ENCODE measurements at regions not wholly inside any gene's neighbourhood (a gene's known extent, or its start where the extent isn't known, plus 50 kb on each side); places are given as distances from the start of the nearest gene placed in this dataset.
"Not testable (repeated sequence)": the region's sequence is repeated elsewhere in the genome, so short reads cannot be mapped to it uniquely, and the experiment has no call there.

DNA sequence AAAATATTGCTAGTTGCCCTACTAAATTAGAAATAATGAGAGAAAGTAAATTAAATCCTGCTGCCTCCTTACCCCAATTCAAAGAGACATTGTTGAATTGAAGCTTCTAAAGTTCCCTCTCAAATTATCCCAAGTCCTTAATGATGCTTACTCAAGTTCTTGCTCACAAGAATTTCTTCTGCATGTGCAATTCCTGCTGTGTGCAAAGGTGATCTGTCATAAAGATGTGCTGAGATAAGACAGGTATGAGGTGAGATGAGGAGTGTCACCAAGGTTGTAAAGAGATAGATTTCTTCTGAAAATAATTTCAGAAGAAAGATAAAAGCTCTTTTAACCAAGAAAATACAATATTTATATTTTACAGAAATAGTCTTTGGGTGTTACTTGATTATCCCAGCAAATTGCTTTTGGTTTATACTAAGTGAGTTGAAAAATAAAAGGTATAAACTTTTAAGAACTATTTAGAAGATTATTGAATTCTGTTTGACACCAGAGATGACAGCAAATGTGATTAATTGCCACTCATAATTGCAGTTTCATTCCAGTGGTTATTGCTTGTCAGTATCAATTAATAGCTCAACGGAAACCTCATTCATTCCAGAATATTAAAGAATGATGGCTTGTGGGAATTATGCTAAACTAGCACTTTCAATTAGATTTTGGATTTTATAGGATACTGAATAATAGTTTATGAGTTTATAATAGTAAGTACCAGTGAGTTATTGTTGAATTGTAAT is 674.3 kb downstream of the STK39 start:
- no peak overlapping the region for H3K4me3 ChIP-seq (ENCODE audit: control extremely low read depth in 1 of 5, extremely low read depth in 1 of 5, insufficient read depth in 1 of 5, low read depth in 2 of 5, low read length in 4 of 5)
- POLR2A ChIA-PET, result no interaction called here
- H4K20me1 ChIP-seq (ENCODE audit: control insufficient read depth, insufficient read depth, low read length, poor library complexity, severe bottlenecking), result no peaks in the 10 kb centered on the region
- Mint-ChIP-seq H3K27ac (no peak overlapping the region), H3K9me3 (ENCODE audit: insufficient read depth) (no peaks in the 10 kb centered on the region), H3K4me3 (no peak overlapping the region), H3K27me3 (no peaks in the 10 kb centered on the region), H3K4me1 (no peaks in the 10 kb centered on the region)
- no peak overlapping the region for H3K27ac ChIP-seq (ENCODE audit: low read length in 2 of 2)
- intact Hi-C loops (cut with micrococcal nuclease), result no loop called here
- CTCF ChIA-PET, result no interaction called here
- H3K36me3 ChIP-seq (replicated peaks in 1 of 2; ENCODE audit: control extremely low read depth in 1 of 2, control insufficient read depth in 1 of 2, extremely low read depth in 1 of 2, insufficient read depth in 2 of 2, low read length in 1 of 2), result no peaks in the 10 kb centered on the region
- H3K27me3 ChIP-seq (replicated peaks in 1 of 4; ENCODE audit: control extremely low read depth in 1 of 4, control insufficient read depth in 3 of 4, insufficient read depth in 4 of 4, low read length in 3 of 4), result no peaks in the 10 kb centered on the region
- H3K9me3 ChIP-seq (ENCODE audit: control extremely low read depth in 1 of 3, control insufficient read depth in 2 of 3, insufficient read depth in 1 of 3, low read length in 2 of 3), result peaks cover 0 to 1% (median 0%) of the 10 kb centered on the region in 3 donors
- H3K4me1 ChIP-seq (ENCODE audit: control insufficient read depth in 2 of 2, insufficient read depth in 2 of 2, low read length in 2 of 2), result no peaks in the 10 kb centered on the region
- H2AFZ ChIP-seq (ENCODE audit: insufficient read depth, low read depth, low read length, poor library complexity, severe bottlenecking), result no peak overlapping the region
- H3K9ac ChIP-seq (ENCODE audit: low read length), result no peak overlapping the region
- TF ChIP-seq EZH2 (IDR thresholded peaks at IDR 0.05; ENCODE audit: borderline replicate concordance, insufficient read depth, low read depth, low read length, poor library complexity, severe bottlenecking), result no peak
- TF ChIP-seq CTCF (IDR thresholded peaks at IDR 0.05), result no peak
- no CpG with 5 or more reads among the region's 1 CpG for WGBS (ENCODE audit: insufficient coverage)
- H3K4me2 ChIP-seq (replicated peaks; ENCODE audit: low read depth, low read length, poor library complexity, severe bottlenecking), result no peak overlapping the region
- DNase-seq (no peak), ATAC-seq (ENCODE audit: low read depth) (no peak)
- no peaks in the 10 kb centered on the region for H3K79me2 ChIP-seq (ENCODE audit: control insufficient read depth, insufficient read depth, low read length)

DNA sequence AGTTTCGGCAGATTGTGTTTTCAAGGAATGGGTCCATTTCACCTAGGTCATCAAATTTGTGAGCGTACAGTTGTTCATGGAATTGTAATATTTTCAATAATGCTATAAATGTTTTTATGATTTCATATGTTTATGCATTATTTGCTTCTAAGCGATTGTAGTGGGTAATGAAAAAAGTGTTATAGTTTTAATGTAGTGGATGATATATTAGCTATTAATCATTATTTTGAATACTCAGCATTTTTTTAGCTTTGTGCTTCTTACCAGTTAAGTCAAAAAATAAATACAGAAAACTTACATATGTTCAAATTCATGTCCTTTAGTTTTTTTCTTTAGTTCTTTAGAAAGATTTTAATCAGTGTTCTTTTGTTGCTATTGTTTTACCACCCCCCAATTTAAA is 677.0 kb downstream of the STK39 start:
- Histone ChIP-seq H2AFZ (ENCODE audit: insufficient read depth, low read depth, low read length, poor library complexity, severe bottlenecking) (no peak overlapping the region), H4K20me1 (ENCODE audit: control insufficient read depth, insufficient read depth, low read length, poor library complexity, severe bottlenecking) (no peaks in the 10 kb centered on the region), H3K9me3 (ENCODE audit: control extremely low read depth in 1 of 3, control insufficient read depth in 2 of 3, insufficient read depth in 1 of 3, low read length in 2 of 3) (peaks cover 0 to 1% (median 0%) of the 10 kb centered on the region in 3 donors), H3K27ac (ENCODE audit: low read length in 2 of 2) (no peak overlapping the region), H3K9ac (ENCODE audit: low read length) (no peak overlapping the region), H3K36me3 (replicated peaks in 1 of 2; ENCODE audit: control extremely low read depth in 1 of 2, control insufficient read depth in 1 of 2, extremely low read depth in 1 of 2, insufficient read depth in 2 of 2, low read length in 1 of 2) (no peaks in the 10 kb centered on the region), H3K4me1 (ENCODE audit: control insufficient read depth in 2 of 2, insufficient read depth in 2 of 2, low read length in 2 of 2) (no peaks in the 10 kb centered on the region), H3K79me2 (ENCODE audit: control insufficient read depth, insufficient read depth, low read length) (no peaks in the 10 kb centered on the region), H3K4me3 (ENCODE audit: control extremely low read depth in 1 of 5, extremely low read depth in 1 of 5, insufficient read depth in 1 of 5, low read depth in 2 of 5, low read length in 4 of 5) (no peak overlapping the region), H3K27me3 (replicated peaks in 1 of 4; ENCODE audit: control extremely low read depth in 1 of 4, control insufficient read depth in 3 of 4, insufficient read depth in 4 of 4, low read length in 3 of 4) (no peaks in the 10 kb centered on the region), H3K4me2 (replicated peaks; ENCODE audit: low read depth, low read length, poor library complexity, severe bottlenecking) (no peak overlapping the region)
- WGBS (ENCODE audit: insufficient coverage), result no CpG with 5 or more reads among the region's 3 CpGs
- POLR2A ChIA-PET, result no interaction called here
- Mint-ChIP-seq H3K4me1 (no peaks in the 10 kb centered on the region), H3K27ac (no peak overlapping the region), H3K4me3 (no peak overlapping the region), H3K27me3 (no peaks in the 10 kb centered on the region), H3K9me3 (ENCODE audit: insufficient read depth) (no peaks in the 10 kb centered on the region)
- TF ChIP-seq CTCF (IDR thresholded peaks at IDR 0.05) (no peak), EZH2 (IDR thresholded peaks at IDR 0.05; ENCODE audit: borderline replicate concordance, insufficient read depth, low read depth, low read length, poor library complexity, severe bottlenecking) (no peak)
- ATAC-seq (ENCODE audit: low read depth) (no peak), DNase-seq (no peak)
- intact Hi-C loops (cut with micrococcal nuclease), result no loop called here
- CTCF ChIA-PET, result no interaction called here

DNA sequence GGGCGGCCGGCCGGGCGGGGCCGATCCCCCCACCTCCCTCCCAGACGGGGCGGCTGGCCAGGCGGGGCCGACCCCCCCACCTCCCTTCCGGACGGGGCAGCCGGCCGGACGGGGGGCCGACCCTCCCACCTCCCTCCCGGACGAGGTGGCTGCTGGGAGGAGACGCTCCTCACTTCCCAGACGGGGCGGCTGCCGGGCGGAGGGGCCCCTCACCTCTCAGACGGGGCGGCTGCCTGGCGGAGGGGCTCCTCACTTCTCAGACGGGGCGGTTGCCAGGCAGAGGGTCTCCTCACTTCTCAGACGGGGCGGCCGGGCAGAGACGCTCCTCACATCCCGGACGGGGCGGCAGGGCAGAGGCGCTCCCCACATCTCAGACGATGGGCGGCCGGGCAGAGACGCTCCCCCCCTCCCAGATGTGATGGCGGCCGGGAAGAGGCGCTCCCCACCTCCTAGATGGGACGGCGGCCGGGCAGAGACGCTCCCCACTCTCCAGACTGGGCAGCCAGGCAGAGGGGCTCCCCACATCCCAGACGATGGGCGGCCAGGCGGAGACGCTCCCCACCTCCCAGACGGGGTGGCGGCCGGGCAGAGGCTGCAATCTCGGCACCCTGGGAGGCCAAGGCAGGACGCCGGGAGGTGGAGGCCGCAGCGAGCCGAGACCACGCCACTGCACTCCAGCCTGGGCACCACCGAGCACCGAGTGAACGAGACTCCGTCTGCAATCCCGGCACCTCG is 675.8 kb downstream of the XIRP2 start:
- H3K4me2 ChIP-seq (replicated peaks; ENCODE audit: low read depth, low read length, poor library complexity, severe bottlenecking); H3K4me3 Mint-ChIP-seq; H3K9ac ChIP-seq (ENCODE audit: low read length); H3K36me3 ChIP-seq (replicated peaks in 1 of 2; ENCODE audit: control extremely low read depth in 1 of 2, control insufficient read depth in 1 of 2, extremely low read depth in 1 of 2, insufficient read depth in 2 of 2, low read length in 1 of 2); POLR2A ChIA-PET; DNase-seq; intact Hi-C loops (cut with micrococcal nuclease); H3K27me3 ChIP-seq (replicated peaks in 1 of 4; ENCODE audit: control extremely low read depth in 1 of 4, control insufficient read depth in 3 of 4, insufficient read depth in 4 of 4, low read length in 3 of 4); H3K27ac Mint-ChIP-seq; CTCF ChIA-PET; H2AFZ ChIP-seq (ENCODE audit: insufficient read depth, low read depth, low read length, poor library complexity, severe bottlenecking); H3K4me3 ChIP-seq (ENCODE audit: control extremely low read depth in 1 of 5, extremely low read depth in 1 of 5, insufficient read depth in 1 of 5, low read depth in 2 of 5, low read length in 4 of 5); H3K9me3 Mint-ChIP-seq (ENCODE audit: insufficient read depth); ATAC-seq (ENCODE audit: low read depth); H3K27ac ChIP-seq (ENCODE audit: low read length in 2 of 2); H3K9me3 ChIP-seq (ENCODE audit: control extremely low read depth in 1 of 3, control insufficient read depth in 2 of 3, insufficient read depth in 1 of 3, low read length in 2 of 3); H3K27me3 Mint-ChIP-seq; H3K4me1 ChIP-seq (ENCODE audit: control insufficient read depth in 2 of 2, insufficient read depth in 2 of 2, low read length in 2 of 2); H3K79me2 ChIP-seq (ENCODE audit: control insufficient read depth, insufficient read depth, low read length); H4K20me1 ChIP-seq (ENCODE audit: control insufficient read depth, insufficient read depth, low read length, poor library complexity, severe bottlenecking); H3K4me1 Mint-ChIP-seq: not testable (repeated sequence)
- 97% methylated on average over 14 of the region's 66 CpGs for WGBS (ENCODE audit: insufficient coverage)
